ENCODE measurements at regions not wholly inside any gene's neighbourhood (a gene's known extent, or its start where the extent isn't known, plus 50 kb on each side); places are given as distances from the start of the nearest gene placed in this dataset.

DNA sequence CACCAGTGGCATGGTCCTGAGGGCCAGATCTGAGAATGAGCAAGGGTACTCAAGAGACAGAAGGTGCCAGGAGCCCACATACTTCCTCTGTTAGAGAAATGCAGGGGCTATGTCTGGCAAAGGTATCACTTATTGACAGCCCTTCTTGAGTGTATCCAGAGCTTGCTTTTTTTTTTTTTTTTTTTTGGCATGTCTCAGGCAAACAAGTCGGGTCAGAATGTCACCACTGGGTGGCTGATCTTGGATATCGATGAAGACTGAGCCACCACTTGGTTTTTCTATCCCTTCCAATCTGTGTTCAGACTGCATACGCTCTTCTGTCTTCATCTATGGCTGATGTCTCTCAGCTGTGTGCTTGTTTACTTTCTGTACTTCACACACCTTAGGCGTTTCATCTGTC is 363.4 kb upstream of the C2CD4B start:
- H3K9me3 ChIP-seq (ENCODE audit: insufficient read depth, low read depth) = no peaks in the 10 kb centered on the region
- no peak for TF ChIP-seq EZH2 (IDR thresholded peaks at IDR 0.05; ENCODE audit: low read depth)
- H3F3A ChIP-seq (ENCODE audit: insufficient read depth, low read depth) = no peaks in the 10 kb centered on the region
- BruUV-seq (replicated peaks) = no TSS peak
- H3K9me2 ChIP-seq (ENCODE audit: insufficient read depth) = no peaks in the 10 kb centered on the region
- POLR2A ChIA-PET (ENCODE audit: unreplicated experiment) = interaction anchor here (0.6 kb wide), 1 partner anchor 8 kb away, joined by 11 read pairs; no protein-coding TSS in a partner anchor
- no peak overlapping the region for H3K4me2 ChIP-seq
- intact Hi-C loops (cut with micrococcal nuclease; ENCODE audit: unreplicated experiment) = no loop called here
- H3K4me3 ChIP-seq = no peak overlapping the region
- no peak overlapping the region for H3K27ac ChIP-seq
- no peaks in the 10 kb centered on the region for H3K4me1 ChIP-seq (replicated peaks; ENCODE audit: insufficient read depth)
- CTCF ChIA-PET = interaction anchor here (0.6 kb wide), 1 partner anchor 562 kb away, joined by 4 read pairs; no protein-coding TSS in a partner anchor
- no peaks in the 10 kb centered on the region for H3K36me3 ChIP-seq (ENCODE audit: low read depth)
- no peaks in the 10 kb centered on the region for H3K79me2 ChIP-seq (ENCODE audit: low read depth)
- H3K27me3 ChIP-seq (ENCODE audit: insufficient read depth, low read depth) = no peaks in the 10 kb centered on the region
- H4K20me1 ChIP-seq (ENCODE audit: insufficient read depth) = no peaks in the 10 kb centered on the region
- no peak overlapping the region for H2AFZ ChIP-seq
- DNase-seq = no peak

DNA sequence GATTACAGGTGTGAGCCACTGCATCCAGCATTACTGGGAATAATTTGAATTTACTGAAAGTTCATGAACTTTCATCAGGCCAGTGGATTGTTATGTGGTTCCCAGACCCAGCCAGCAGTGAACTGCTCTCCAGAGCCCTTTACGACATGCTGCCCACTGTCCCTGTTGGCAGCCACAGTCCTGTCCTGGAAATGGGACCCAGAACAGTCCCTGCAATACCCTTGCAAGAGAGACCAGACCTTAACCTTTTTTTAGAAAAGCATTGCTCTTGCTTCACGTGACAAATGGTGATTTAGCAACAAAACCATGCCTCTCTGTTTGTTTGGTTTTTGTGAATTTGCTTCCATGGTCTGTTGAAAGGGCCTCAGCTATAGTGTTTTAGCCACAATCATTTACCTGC is 367.3 kb upstream of the C2CD4B start:
- H2AFZ ChIP-seq = no peak overlapping the region
- H3K27me3 ChIP-seq (ENCODE audit: insufficient read depth, low read depth) = no peaks in the 10 kb centered on the region
- no peaks in the 10 kb centered on the region for H3K9me3 ChIP-seq (ENCODE audit: insufficient read depth, low read depth)
- H4K20me1 ChIP-seq (ENCODE audit: insufficient read depth) = no peaks in the 10 kb centered on the region
- TF ChIP-seq, protein P1, sequence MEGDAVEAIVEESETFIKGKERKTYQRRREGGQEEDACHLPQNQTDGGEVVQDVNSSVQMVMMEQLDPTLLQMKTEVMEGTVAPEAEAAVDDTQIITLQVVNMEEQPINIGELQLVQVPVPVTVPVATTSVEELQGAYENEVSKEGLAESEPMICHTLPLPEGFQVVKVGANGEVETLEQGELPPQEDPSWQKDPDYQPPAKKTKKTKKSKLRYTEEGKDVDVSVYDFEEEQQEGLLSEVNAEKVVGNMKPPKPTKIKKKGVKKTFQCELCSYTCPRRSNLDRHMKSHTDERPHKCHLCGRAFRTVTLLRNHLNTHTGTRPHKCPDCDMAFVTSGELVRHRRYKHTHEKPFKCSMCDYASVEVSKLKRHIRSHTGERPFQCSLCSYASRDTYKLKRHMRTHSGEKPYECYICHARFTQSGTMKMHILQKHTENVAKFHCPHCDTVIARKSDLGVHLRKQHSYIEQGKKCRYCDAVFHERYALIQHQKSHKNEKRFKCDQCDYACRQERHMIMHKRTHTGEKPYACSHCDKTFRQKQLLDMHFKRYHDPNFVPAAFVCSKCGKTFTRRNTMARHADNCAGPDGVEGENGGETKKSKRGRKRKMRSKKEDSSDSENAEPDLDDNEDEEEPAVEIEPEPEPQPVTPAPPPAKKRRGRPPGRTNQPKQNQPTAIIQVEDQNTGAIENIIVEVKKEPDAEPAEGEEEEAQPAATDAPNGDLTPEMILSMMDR (conservative IDR thresholded peaks at IDR 0.05) = no peak
- TF ChIP-seq EZH2 (IDR thresholded peaks at IDR 0.05; ENCODE audit: low read depth) = no peak
- DNase-seq = no peak
- ChIA-PET POLR2A (ENCODE audit: unreplicated experiment) (no interaction called here), CTCF (no interaction called here)
- no peaks in the 10 kb centered on the region for H3K4me1 ChIP-seq (replicated peaks; ENCODE audit: insufficient read depth)
- H3K27ac ChIP-seq = no peak overlapping the region
- H3K79me2 ChIP-seq (ENCODE audit: low read depth) = no peaks in the 10 kb centered on the region
- no peaks in the 10 kb centered on the region for H3K36me3 ChIP-seq (ENCODE audit: low read depth)
- intact Hi-C loops (cut with micrococcal nuclease; ENCODE audit: unreplicated experiment) = no loop called here
- no peak overlapping the region for H3K4me2 ChIP-seq
- H3F3A ChIP-seq (ENCODE audit: insufficient read depth, low read depth) = no peaks in the 10 kb centered on the region
- no peak overlapping the region for H3K4me3 ChIP-seq
- BruUV-seq (replicated peaks) = no TSS peak
- H3K9me2 ChIP-seq (ENCODE audit: insufficient read depth) = no peaks in the 10 kb centered on the region

DNA sequence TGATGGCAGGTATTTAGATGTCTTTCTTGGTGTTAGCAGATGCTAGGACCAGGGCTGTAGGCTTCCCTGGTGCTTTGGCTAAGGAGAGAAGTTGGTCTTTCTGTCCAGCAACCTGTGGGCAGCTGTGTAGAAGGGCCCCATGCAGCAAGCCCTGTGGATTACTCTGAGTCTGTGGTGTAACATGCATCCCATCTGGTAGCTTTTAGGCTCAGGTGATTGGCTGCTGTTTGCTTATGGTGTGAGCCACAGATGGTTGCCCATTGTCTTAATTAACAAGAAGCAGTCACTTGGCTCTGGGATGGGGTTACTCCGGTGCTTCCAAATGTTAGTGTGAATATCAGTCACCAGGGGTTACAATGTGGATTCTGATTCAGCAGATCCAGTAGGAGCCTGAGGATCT is 368.6 kb upstream of the C2CD4B start:
- Histone ChIP-seq H3K4me2 (no peak overlapping the region), H3K36me3 (ENCODE audit: low read depth) (no peaks in the 10 kb centered on the region), H3F3A (ENCODE audit: insufficient read depth, low read depth) (no peaks in the 10 kb centered on the region), H3K27me3 (ENCODE audit: insufficient read depth, low read depth) (no peaks in the 10 kb centered on the region), H3K9me2 (ENCODE audit: insufficient read depth) (no peaks in the 10 kb centered on the region), H2AFZ (no peak overlapping the region), H3K79me2 (ENCODE audit: low read depth) (no peaks in the 10 kb centered on the region), H4K20me1 (ENCODE audit: insufficient read depth) (no peaks in the 10 kb centered on the region), H3K4me3 (no peak overlapping the region), H3K4me1 (replicated peaks; ENCODE audit: insufficient read depth) (no peaks in the 10 kb centered on the region), H3K27ac (no peak overlapping the region), H3K9me3 (ENCODE audit: insufficient read depth, low read depth) (no peaks in the 10 kb centered on the region)
- intact Hi-C loops (cut with micrococcal nuclease; ENCODE audit: unreplicated experiment) = no loop called here
- DNase-seq = no peak
- POLR2A ChIA-PET (ENCODE audit: unreplicated experiment) = no interaction called here
- no TSS peak for BruUV-seq (replicated peaks)
- CTCF ChIA-PET = interaction anchor here (0.7 kb wide), 1 partner anchor 913 kb away, joined by 7 read pairs; no protein-coding TSS in a partner anchor
- TF ChIP-seq EZH2 (IDR thresholded peaks at IDR 0.05; ENCODE audit: low read depth) = no peak
- TF ChIP-seq, protein P1 (conservative IDR thresholded peaks at IDR 0.05) = no peak

DNA sequence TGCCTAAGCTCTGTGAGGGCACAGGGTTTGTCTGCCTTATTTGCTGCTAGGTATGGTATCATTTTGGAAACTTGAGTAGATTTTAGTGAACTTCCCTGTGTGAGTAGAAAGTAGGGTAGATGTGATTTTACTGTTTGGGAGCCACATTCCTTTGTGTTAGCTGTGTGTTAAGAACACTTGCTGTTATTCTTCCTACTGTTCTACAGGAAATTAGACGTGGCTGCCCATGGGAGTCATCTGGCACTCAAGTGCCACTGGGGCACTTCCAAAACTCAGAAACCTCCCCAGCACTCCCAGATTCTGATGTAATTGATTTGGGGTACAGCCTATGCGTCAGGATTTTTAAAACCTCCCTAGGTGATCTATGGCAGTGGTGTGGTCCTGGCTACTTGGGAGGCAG is 369.9 kb upstream of the C2CD4B start:
- Histone ChIP-seq H3F3A (ENCODE audit: insufficient read depth, low read depth) (no peaks in the 10 kb centered on the region), H3K27ac (no peak overlapping the region), H3K27me3 (ENCODE audit: insufficient read depth, low read depth) (no peaks in the 10 kb centered on the region), H3K9me2 (ENCODE audit: insufficient read depth) (no peaks in the 10 kb centered on the region), H3K4me1 (replicated peaks; ENCODE audit: insufficient read depth) (no peaks in the 10 kb centered on the region), H2AFZ (no peak overlapping the region), H4K20me1 (ENCODE audit: insufficient read depth) (no peaks in the 10 kb centered on the region), H3K36me3 (ENCODE audit: low read depth) (no peaks in the 10 kb centered on the region), H3K79me2 (ENCODE audit: low read depth) (no peaks in the 10 kb centered on the region), H3K4me3 (no peak overlapping the region), H3K4me2 (no peak overlapping the region), H3K9me3 (ENCODE audit: insufficient read depth, low read depth) (no peaks in the 10 kb centered on the region)
- intact Hi-C loops (cut with micrococcal nuclease; ENCODE audit: unreplicated experiment) = no loop called here
- no peak for TF ChIP-seq EZH2 (IDR thresholded peaks at IDR 0.05; ENCODE audit: low read depth)
- TF ChIP-seq, protein P1 (conservative IDR thresholded peaks at IDR 0.05) = no peak
- no TSS peak for BruUV-seq (replicated peaks)
- CTCF ChIA-PET = no interaction called here
- DNase-seq = no peak
- POLR2A ChIA-PET (ENCODE audit: unreplicated experiment) = no interaction called here
